22Rv1 (cell line): ENCODE measurements at regions not wholly inside any gene's neighbourhood (a gene's known extent, or its start where the extent isn't known, plus 50 kb on each side); places are given as distances from the start of the nearest gene placed in this dataset.

Source experiments
- ZFX ChIP-seq: fragments of 450-650 bp; IDR thresholded peaks from 2 replicates; pipeline ENCODE4 v1.6.1; 2017; ENCODE audit warnings: antibody characterized with exemption, borderline replicate concordance
- TF ChIP-seq, protein P1 (sequence below): fragments of 450-650 bp; IDR thresholded peaks from 2 replicates; pipeline ENCODE4 v1.5.1; 2017; ENCODE audit warnings: mild to moderate bottlenecking

- TF ChIP-seq, protein P1, sequence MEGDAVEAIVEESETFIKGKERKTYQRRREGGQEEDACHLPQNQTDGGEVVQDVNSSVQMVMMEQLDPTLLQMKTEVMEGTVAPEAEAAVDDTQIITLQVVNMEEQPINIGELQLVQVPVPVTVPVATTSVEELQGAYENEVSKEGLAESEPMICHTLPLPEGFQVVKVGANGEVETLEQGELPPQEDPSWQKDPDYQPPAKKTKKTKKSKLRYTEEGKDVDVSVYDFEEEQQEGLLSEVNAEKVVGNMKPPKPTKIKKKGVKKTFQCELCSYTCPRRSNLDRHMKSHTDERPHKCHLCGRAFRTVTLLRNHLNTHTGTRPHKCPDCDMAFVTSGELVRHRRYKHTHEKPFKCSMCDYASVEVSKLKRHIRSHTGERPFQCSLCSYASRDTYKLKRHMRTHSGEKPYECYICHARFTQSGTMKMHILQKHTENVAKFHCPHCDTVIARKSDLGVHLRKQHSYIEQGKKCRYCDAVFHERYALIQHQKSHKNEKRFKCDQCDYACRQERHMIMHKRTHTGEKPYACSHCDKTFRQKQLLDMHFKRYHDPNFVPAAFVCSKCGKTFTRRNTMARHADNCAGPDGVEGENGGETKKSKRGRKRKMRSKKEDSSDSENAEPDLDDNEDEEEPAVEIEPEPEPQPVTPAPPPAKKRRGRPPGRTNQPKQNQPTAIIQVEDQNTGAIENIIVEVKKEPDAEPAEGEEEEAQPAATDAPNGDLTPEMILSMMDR, result no peak
- no peak for TF ChIP-seq ZFX
Observed at GRCh38 chr16:85998171-85998867, 99.4 kb downstream of the IRF8 start.
